GM19452 (cell line): ENCODE measurements at regions not wholly inside any gene's neighbourhood (a gene's known extent, or its start where the extent isn't known, plus 50 kb on each side); places are given as distances from the start of the nearest gene placed in this dataset.

Source experiments
- ATAC-seq: cut with Tn5 transposase; IDR thresholded peaks from one replicate; pipeline ENCODE4 v1.9.1; 2021; ENCODE audit not compliant: unreplicated experiment

GRCh38 chr18:61989138-61989537 lies 96.3 kb upstream of the RNF152 start:
- ATAC-seq: no peak

GRCh38 chr18:61988100-61988499 lies 95.3 kb upstream of the RNF152 start:
- no peak for ATAC-seq

- ATAC-seq: no peak
Observed at GRCh38 chr18:61985681-61986080, 92.9 kb upstream of the RNF152 start.

- no peak for ATAC-seq
Observed at GRCh38 chr18:61984349-61984748, 91.5 kb upstream of the RNF152 start.

GRCh38 chr18:61982475-61982874 lies 89.7 kb upstream of the RNF152 start:
- ATAC-seq: no peak

GRCh38 chr18:61980355-61980754 lies 87.5 kb upstream of the RNF152 start:
- no peak for ATAC-seq

- peak; percentile 58 for ATAC-seq
Observed at GRCh38 chr18:61975526-61976326, 82.9 kb upstream of the RNF152 start.

- ATAC-seq: no peak
Observed at GRCh38 chr18:61973273-61974115, 80.7 kb upstream of the RNF152 start.

- ATAC-seq: peak; percentile 80
Observed at GRCh38 chr18:61972389-61973264, 79.8 kb upstream of the RNF152 start.

GRCh38 chr18:61967252-61967891 lies 74.6 kb upstream of the RNF152 start:
- ATAC-seq: no peak

- ATAC-seq: no peak
Observed at GRCh38 chr18:61965311-61965710, 72.5 kb upstream of the RNF152 start.

- ATAC-seq: no peak
Observed at GRCh38 chr18:61964616-61965015, 71.8 kb upstream of the RNF152 start.

- no peak for ATAC-seq
Observed at GRCh38 chr18:61963705-61964104, 70.9 kb upstream of the RNF152 start.

- ATAC-seq: no peak
Observed at GRCh38 chr18:61957801-61958516, 65.2 kb upstream of the RNF152 start.

- peak; percentile 44 for ATAC-seq
Observed at GRCh38 chr18:61955644-61956043, 62.8 kb upstream of the RNF152 start.

GRCh38 chr18:61954096-61954746 lies 61.4 kb upstream of the RNF152 start:
- ATAC-seq: no peak

GRCh38 chr18:61953641-61954040 lies 60.8 kb upstream of the RNF152 start:
- no peak for ATAC-seq

GRCh38 chr18:61953161-61953560 lies 60.4 kb upstream of the RNF152 start:
- ATAC-seq: no peak

- ATAC-seq: no peak
Observed at GRCh38 chr18:61951396-61951795, 58.6 kb upstream of the RNF152 start.

GRCh38 chr18:61950371-61950770 lies 57.6 kb upstream of the RNF152 start:
- ATAC-seq: no peak
